ENCODE measurements at regions not wholly inside any gene's neighbourhood (a gene's known extent, or its start where the extent isn't known, plus 50 kb on each side); places are given as distances from the start of the nearest gene placed in this dataset.

GRCh38 chr3:56896357-56896756 is 94.6 kb upstream of the ARHGEF3 start:
- H3K9me3 ChIP-seq (ENCODE audit: insufficient read depth, low read depth, low read length): no peaks in the 10 kb centered on the region
- H3K4me3 ChIP-seq (ENCODE audit: low read length, poor library complexity, severe bottlenecking): no peak overlapping the region
- no peak overlapping the region for H2AFZ ChIP-seq (ENCODE audit: low read length)
- no peak overlapping the region for H3K4me2 ChIP-seq (ENCODE audit: low read depth, low read length, poor library complexity, severe bottlenecking)
- peaks cover 37% of the 10 kb centered on the region for H3K79me2 ChIP-seq (ENCODE audit: insufficient read depth, low read length)
- H3K36me3 ChIP-seq (ENCODE audit: insufficient read depth, low read length): no peaks in the 10 kb centered on the region
- TF ChIP-seq CTCF (conservative IDR thresholded peaks at IDR 0.05; ENCODE audit: low read length) (no peak), EZH2phosphoT487 (IDR thresholded peaks at IDR 0.05; ENCODE audit: borderline replicate concordance) (no peak)
- no peaks in the 10 kb centered on the region for H3F3A ChIP-seq (ENCODE audit: low read depth)
- no peaks in the 10 kb centered on the region for H3K9me2 ChIP-seq (replicated peaks; ENCODE audit: low read depth, low read length)
- H3K9ac ChIP-seq (ENCODE audit: low read depth, low read length, poor library complexity, severe bottlenecking): no peak overlapping the region
- H3K27me3 ChIP-seq (ENCODE audit: insufficient read depth, low read length, poor library complexity, severe bottlenecking): no peaks in the 10 kb centered on the region
- H4K20me1 ChIP-seq (ENCODE audit: insufficient read depth, low read length, poor library complexity, severe bottlenecking): no peaks in the 10 kb centered on the region
- H3K4me1 ChIP-seq (ENCODE audit: insufficient read depth, low read length, poor library complexity, severe bottlenecking): peaks cover 15% of the 10 kb centered on the region

- H3K79me2 ChIP-seq (ENCODE audit: insufficient read depth, low read length): peaks cover 32% of the 10 kb centered on the region
- no peaks in the 10 kb centered on the region for H4K20me1 ChIP-seq (ENCODE audit: insufficient read depth, low read length, poor library complexity, severe bottlenecking)
- no peak for TF ChIP-seq CTCF (conservative IDR thresholded peaks at IDR 0.05; ENCODE audit: low read length)
- no peak for TF ChIP-seq EZH2phosphoT487 (IDR thresholded peaks at IDR 0.05; ENCODE audit: borderline replicate concordance)
- H3K9me3 ChIP-seq (ENCODE audit: insufficient read depth, low read depth, low read length): no peaks in the 10 kb centered on the region
- H3K9me2 ChIP-seq (replicated peaks; ENCODE audit: low read depth, low read length): no peaks in the 10 kb centered on the region
- no peaks in the 10 kb centered on the region for H3K36me3 ChIP-seq (ENCODE audit: insufficient read depth, low read length)
- no peak overlapping the region for H3K9ac ChIP-seq (ENCODE audit: low read depth, low read length, poor library complexity, severe bottlenecking)
- no peak overlapping the region for H3K4me3 ChIP-seq (ENCODE audit: low read length, poor library complexity, severe bottlenecking)
- H3K4me2 ChIP-seq (ENCODE audit: low read depth, low read length, poor library complexity, severe bottlenecking): no peak overlapping the region
- H3K4me1 ChIP-seq (ENCODE audit: insufficient read depth, low read length, poor library complexity, severe bottlenecking): peaks cover 26% of the 10 kb centered on the region
- H3K27me3 ChIP-seq (ENCODE audit: insufficient read depth, low read length, poor library complexity, severe bottlenecking): no peaks in the 10 kb centered on the region
- no peak overlapping the region for H2AFZ ChIP-seq (ENCODE audit: low read length)
- H3F3A ChIP-seq (ENCODE audit: low read depth): no peaks in the 10 kb centered on the region
Measured at GRCh38 chr3:56894881-56895431, 93.2 kb upstream of the ARHGEF3 start.

- H2AFZ ChIP-seq (ENCODE audit: low read length): no peak overlapping the region
- 0 out of 2 replicates have a peak, but pooled peaks cover 3% of the 10 kb centered on the region for H3F3A ChIP-seq (ENCODE audit: low read depth)
- H3K79me2 ChIP-seq (ENCODE audit: insufficient read depth, low read length): peaks cover 45% of the 10 kb centered on the region
- no peaks in the 10 kb centered on the region for H3K9me2 ChIP-seq (replicated peaks; ENCODE audit: low read depth, low read length)
- no peaks in the 10 kb centered on the region for H3K9me3 ChIP-seq (ENCODE audit: insufficient read depth, low read depth, low read length)
- TF ChIP-seq CTCF (conservative IDR thresholded peaks at IDR 0.05; ENCODE audit: low read length) (no peak), EZH2phosphoT487 (IDR thresholded peaks at IDR 0.05; ENCODE audit: borderline replicate concordance) (no peak)
- H3K36me3 ChIP-seq (ENCODE audit: insufficient read depth, low read length): no peaks in the 10 kb centered on the region
- no peak overlapping the region for H3K4me3 ChIP-seq (ENCODE audit: low read length, poor library complexity, severe bottlenecking)
- peaks cover 51% of the 10 kb centered on the region for H3K4me1 ChIP-seq (ENCODE audit: insufficient read depth, low read length, poor library complexity, severe bottlenecking)
- no peak overlapping the region for H3K9ac ChIP-seq (ENCODE audit: low read depth, low read length, poor library complexity, severe bottlenecking)
- no peaks in the 10 kb centered on the region for H3K27me3 ChIP-seq (ENCODE audit: insufficient read depth, low read length, poor library complexity, severe bottlenecking)
- H3K4me2 ChIP-seq (ENCODE audit: low read depth, low read length, poor library complexity, severe bottlenecking): peak overlapping the region; percentile 10
- no peaks in the 10 kb centered on the region for H4K20me1 ChIP-seq (ENCODE audit: insufficient read depth, low read length, poor library complexity, severe bottlenecking)
Measured at GRCh38 chr3:56890448-56891091, 88.8 kb upstream of the ARHGEF3 start.
